ENCODE measurements at regions not wholly inside any gene's neighbourhood (a gene's known extent, or its start where the extent isn't known, plus 50 kb on each side); places are given as distances from the start of the nearest gene placed in this dataset.

GRCh38 chr22:44611880-44612496, 90.0 kb upstream of the PRR5 start:
- no peak for DNase-seq

GRCh38 chr22:44610071-44610470, 91.9 kb upstream of the PRR5 start:
- DNase-seq = no peak

- DNase-seq = no peak
Observed at GRCh38 chr22:44609400-44609988, 92.5 kb upstream of the PRR5 start.

- no peak for DNase-seq
Observed at GRCh38 chr22:44608597-44609399, 93.2 kb upstream of the PRR5 start.

- no peak for DNase-seq
Observed at GRCh38 chr22:44606126-44606525, 95.9 kb upstream of the PRR5 start.

- no peak for DNase-seq
Observed at GRCh38 chr22:44605486-44605885, 96.5 kb upstream of the PRR5 start.

- DNase-seq = no peak
Observed at GRCh38 chr22:44604991-44605390, 97.0 kb upstream of the PRR5 start.

GRCh38 chr22:44604455-44604854, 97.5 kb upstream of the PRR5 start:
- no peak for DNase-seq

- DNase-seq = no peak
Observed at GRCh38 chr22:44603767-44604166, 98.2 kb upstream of the PRR5 start.

GRCh38 chr22:44601725-44602124, 100.3 kb upstream of the PRR5 start:
- DNase-seq = no peak

- no peak for DNase-seq
Observed at GRCh38 chr22:44601189-44601588, 100.8 kb upstream of the PRR5 start.

- DNase-seq = no peak
Observed at GRCh38 chr22:44600207-44600785, 101.7 kb upstream of the PRR5 start.

- DNase-seq = no peak
Observed at GRCh38 chr22:44599500-44600140, 101.6 kb upstream of the RTL6 start.

GRCh38 chr22:44599084-44599483, 101.1 kb upstream of the RTL6 start:
- DNase-seq = no peak

- DNase-seq = no peak
Observed at GRCh38 chr22:44597616-44598015, 99.6 kb upstream of the RTL6 start.

- no peak for DNase-seq
Observed at GRCh38 chr22:44596396-44597125, 98.5 kb upstream of the RTL6 start.

- DNase-seq = no peak
Observed at GRCh38 chr22:44595841-44596341, 97.9 kb upstream of the RTL6 start.

- no peak for DNase-seq
Observed at GRCh38 chr22:44594951-44595350, 96.9 kb upstream of the RTL6 start.

GRCh38 chr22:44592824-44593148, 94.8 kb upstream of the RTL6 start:
- no peak for DNase-seq

- no peak for DNase-seq
Observed at GRCh38 chr22:44592126-44592823, 94.2 kb upstream of the RTL6 start.

GRCh38 chr22:44591146-44591790, 93.2 kb upstream of the RTL6 start:
- no peak for DNase-seq

Measured in cerebellar nuclear complex (tissue), 1 donor.